ENCODE measurements at regions not wholly inside any gene's neighbourhood (a gene's known extent, or its start where the extent isn't known, plus 50 kb on each side); places are given as distances from the start of the nearest gene placed in this dataset.

- no peak for DNase-seq
These were observed 738.8 kb downstream of the PTPRU start for GRCh38 chr1:29975036-29975694.

GRCh38 chr1:29974316-29974724 lies 738.0 kb downstream of the PTPRU start:
- DNase-seq: no peak

- no peak for DNase-seq
These were observed 737.1 kb downstream of the PTPRU start for GRCh38 chr1:29973406-29973805.

- DNase-seq: no peak
These were observed 736.2 kb downstream of the PTPRU start for GRCh38 chr1:29972421-29973053.

GRCh38 chr1:29971703-29972102 lies 735.4 kb downstream of the PTPRU start:
- no peak for DNase-seq

- DNase-seq: no peak
These were observed 734.5 kb downstream of the PTPRU start for GRCh38 chr1:29970747-29971325.

GRCh38 chr1:29969576-29969975 lies 733.3 kb downstream of the PTPRU start:
- DNase-seq: no peak

GRCh38 chr1:29967261-29967660 lies 730.9 kb downstream of the PTPRU start:
- DNase-seq: no peak

- DNase-seq: no peak
These were observed 730.3 kb downstream of the PTPRU start for GRCh38 chr1:29966526-29967045.

GRCh38 chr1:29964718-29965533 lies 728.6 kb downstream of the PTPRU start:
- DNase-seq: no peak

- DNase-seq: no peak
These were observed 727.6 kb downstream of the PTPRU start for GRCh38 chr1:29963946-29964345.

- no peak for DNase-seq
These were observed 726.5 kb downstream of the PTPRU start for GRCh38 chr1:29962831-29963247.

GRCh38 chr1:29962336-29962735 lies 726.0 kb downstream of the PTPRU start:
- DNase-seq: no peak

- DNase-seq: no peak
These were observed 725.2 kb downstream of the PTPRU start for GRCh38 chr1:29961293-29962059.

- no peak for DNase-seq
These were observed 724.6 kb downstream of the PTPRU start for GRCh38 chr1:29960876-29961275.

GRCh38 chr1:29960156-29960755 lies 723.9 kb downstream of the PTPRU start:
- no peak for DNase-seq

- DNase-seq: no peak
These were observed 723.0 kb downstream of the PTPRU start for GRCh38 chr1:29959356-29959755.

GRCh38 chr1:29958271-29958670 lies 721.9 kb downstream of the PTPRU start:
- no peak for DNase-seq

GRCh38 chr1:29956349-29957030 lies 720.2 kb downstream of the PTPRU start:
- no peak for DNase-seq

GRCh38 chr1:29954591-29954990 lies 718.3 kb downstream of the PTPRU start:
- no peak for DNase-seq

GRCh38 chr1:29953961-29954360 lies 717.6 kb downstream of the PTPRU start:
- no peak for DNase-seq
